ENCODE measurements at regions not wholly inside any gene's neighbourhood (a gene's known extent, or its start where the extent isn't known, plus 50 kb on each side); places are given as distances from the start of the nearest gene placed in this dataset.

- Histone ChIP-seq H3K36me3 (ENCODE audit: insufficient read depth, low read length) (no peaks in the 10 kb centered on the region), H3K9me2 (replicated peaks; ENCODE audit: low read depth, low read length) (no peaks in the 10 kb centered on the region), H3K27me3 (ENCODE audit: insufficient read depth, low read length, poor library complexity, severe bottlenecking) (no peaks in the 10 kb centered on the region), H3K79me2 (ENCODE audit: insufficient read depth, low read length) (no peaks in the 10 kb centered on the region), H3K4me3 (ENCODE audit: low read length, poor library complexity, severe bottlenecking) (no peak overlapping the region), H3K4me1 (ENCODE audit: insufficient read depth, low read length, poor library complexity, severe bottlenecking) (no peaks in the 10 kb centered on the region), H3K9ac (ENCODE audit: low read depth, low read length, poor library complexity, severe bottlenecking) (no peak overlapping the region), H3K9me3 (ENCODE audit: insufficient read depth, low read depth, low read length) (no peaks in the 10 kb centered on the region), H4K20me1 (ENCODE audit: insufficient read depth, low read length, poor library complexity, severe bottlenecking) (no peaks in the 10 kb centered on the region), H3K4me2 (ENCODE audit: low read depth, low read length, poor library complexity, severe bottlenecking) (no peak overlapping the region), H3F3A (ENCODE audit: low read depth) (no peaks in the 10 kb centered on the region), H2AFZ (ENCODE audit: low read length) (no peak overlapping the region)
- TF ChIP-seq EZH2phosphoT487 (IDR thresholded peaks at IDR 0.05; ENCODE audit: borderline replicate concordance) = no peak
- TF ChIP-seq CTCF (conservative IDR thresholded peaks at IDR 0.05; ENCODE audit: low read length) = no peak
These were observed 204.2 kb upstream of the RRP15 start for GRCh38 chr1:218080863-218081262.

- Histone ChIP-seq H3K4me3 (ENCODE audit: low read length, poor library complexity, severe bottlenecking) (no peak overlapping the region), H3F3A (ENCODE audit: low read depth) (no peaks in the 10 kb centered on the region), H3K79me2 (ENCODE audit: insufficient read depth, low read length) (no peaks in the 10 kb centered on the region), H3K4me1 (ENCODE audit: insufficient read depth, low read length, poor library complexity, severe bottlenecking) (no peaks in the 10 kb centered on the region), H3K36me3 (ENCODE audit: insufficient read depth, low read length) (no peaks in the 10 kb centered on the region), H4K20me1 (ENCODE audit: insufficient read depth, low read length, poor library complexity, severe bottlenecking) (no peaks in the 10 kb centered on the region), H2AFZ (ENCODE audit: low read length) (no peak overlapping the region), H3K27me3 (ENCODE audit: insufficient read depth, low read length, poor library complexity, severe bottlenecking) (no peaks in the 10 kb centered on the region), H3K9me2 (replicated peaks; ENCODE audit: low read depth, low read length) (no peaks in the 10 kb centered on the region), H3K9me3 (ENCODE audit: insufficient read depth, low read depth, low read length) (no peaks in the 10 kb centered on the region), H3K4me2 (ENCODE audit: low read depth, low read length, poor library complexity, severe bottlenecking) (no peak overlapping the region), H3K9ac (ENCODE audit: low read depth, low read length, poor library complexity, severe bottlenecking) (no peak overlapping the region)
- no peak for TF ChIP-seq CTCF (conservative IDR thresholded peaks at IDR 0.05; ENCODE audit: low read length)
- TF ChIP-seq EZH2phosphoT487 (IDR thresholded peaks at IDR 0.05; ENCODE audit: borderline replicate concordance) = no peak
These were observed 203.7 kb upstream of the RRP15 start for GRCh38 chr1:218081358-218081757.

- no peak overlapping the region for H3K4me3 ChIP-seq (ENCODE audit: low read length, poor library complexity, severe bottlenecking)
- H4K20me1 ChIP-seq (ENCODE audit: insufficient read depth, low read length, poor library complexity, severe bottlenecking) = no peaks in the 10 kb centered on the region
- H3K4me2 ChIP-seq (ENCODE audit: low read depth, low read length, poor library complexity, severe bottlenecking) = no peak overlapping the region
- no peaks in the 10 kb centered on the region for H3F3A ChIP-seq (ENCODE audit: low read depth)
- no peaks in the 10 kb centered on the region for H3K9me3 ChIP-seq (ENCODE audit: insufficient read depth, low read depth, low read length)
- H3K9me2 ChIP-seq (replicated peaks; ENCODE audit: low read depth, low read length) = no peaks in the 10 kb centered on the region
- H3K9ac ChIP-seq (ENCODE audit: low read depth, low read length, poor library complexity, severe bottlenecking) = no peak overlapping the region
- H3K4me1 ChIP-seq (ENCODE audit: insufficient read depth, low read length, poor library complexity, severe bottlenecking) = no peaks in the 10 kb centered on the region
- no peaks in the 10 kb centered on the region for H3K79me2 ChIP-seq (ENCODE audit: insufficient read depth, low read length)
- no peaks in the 10 kb centered on the region for H3K36me3 ChIP-seq (ENCODE audit: insufficient read depth, low read length)
- TF ChIP-seq CTCF (conservative IDR thresholded peaks at IDR 0.05; ENCODE audit: low read length) = no peak
- no peak for TF ChIP-seq EZH2phosphoT487 (IDR thresholded peaks at IDR 0.05; ENCODE audit: borderline replicate concordance)
- no peak overlapping the region for H2AFZ ChIP-seq (ENCODE audit: low read length)
- no peaks in the 10 kb centered on the region for H3K27me3 ChIP-seq (ENCODE audit: insufficient read depth, low read length, poor library complexity, severe bottlenecking)
These were observed 194.6 kb upstream of the RRP15 start for GRCh38 chr1:218090459-218090858.

Data from Loucy (cell line).